UCSD-AML1 (cell line): ENCODE measurements at regions not wholly inside any gene's neighbourhood (a gene's known extent, or its start where the extent isn't known, plus 50 kb on each side); places are given as distances from the start of the nearest gene placed in this dataset.
A peak's percentile ranks its signal among the peaks of the same experiment; 100 is the strongest.

ENCODE experiments used
- DNase-seq: peaks from one replicate; lab custom pipeline; 2025; ENCODE audit not compliant: unreplicated experiment; lab: John Stamatoyannopoulos, UW

GRCh38 chr16:85385463-85386331 is 227.4 kb upstream of the GSE1 start:
- no peak for DNase-seq

GRCh38 chr16:85386467-85387170 is 226.5 kb upstream of the GSE1 start:
- DNase-seq: no peak

DNA sequence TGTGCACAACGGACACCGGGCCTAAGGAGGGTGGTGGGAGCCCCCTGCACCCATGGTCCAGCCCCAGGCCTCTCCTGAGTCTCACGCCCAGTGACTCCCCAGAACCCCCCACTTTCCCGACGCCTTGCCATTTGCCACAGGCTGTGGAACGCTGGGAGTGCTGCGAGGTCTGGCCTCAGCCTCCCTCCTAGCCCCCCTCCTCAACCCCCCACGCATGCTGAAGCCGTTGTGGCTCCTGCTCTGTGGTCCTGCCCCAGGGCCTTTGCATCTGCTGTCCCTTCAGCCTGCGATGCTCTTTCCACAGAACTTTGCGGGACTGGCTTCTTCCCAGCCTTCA is 226.0 kb upstream of the GSE1 start:
- DNase-seq: no peak

DNA sequence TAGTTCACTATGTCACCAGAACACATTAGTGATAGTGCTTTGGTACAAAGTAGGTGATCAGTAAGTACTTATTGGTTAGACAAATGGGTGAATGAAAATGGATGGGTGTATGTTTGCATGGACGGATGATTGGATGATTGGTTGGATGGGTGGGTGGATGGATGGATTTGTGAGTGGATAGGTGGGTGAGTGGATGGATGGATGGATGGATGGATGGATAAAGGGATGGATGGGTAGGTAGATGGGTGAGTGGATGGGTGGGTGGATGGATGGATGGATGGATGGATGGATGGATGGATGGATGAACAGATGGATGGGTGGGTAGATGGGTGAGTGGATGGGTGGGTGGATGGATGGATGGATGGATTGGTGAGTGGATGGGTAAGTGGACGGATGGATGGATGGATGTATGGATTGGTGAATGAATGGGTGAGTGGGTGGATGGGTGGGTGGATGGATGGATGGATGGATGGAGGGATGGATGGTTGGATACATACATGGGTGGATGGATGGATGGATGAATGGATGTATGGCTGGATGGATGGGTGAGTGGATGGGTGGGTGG is 225.3 kb upstream of the GSE1 start:
- DNase-seq: no peak

DNA sequence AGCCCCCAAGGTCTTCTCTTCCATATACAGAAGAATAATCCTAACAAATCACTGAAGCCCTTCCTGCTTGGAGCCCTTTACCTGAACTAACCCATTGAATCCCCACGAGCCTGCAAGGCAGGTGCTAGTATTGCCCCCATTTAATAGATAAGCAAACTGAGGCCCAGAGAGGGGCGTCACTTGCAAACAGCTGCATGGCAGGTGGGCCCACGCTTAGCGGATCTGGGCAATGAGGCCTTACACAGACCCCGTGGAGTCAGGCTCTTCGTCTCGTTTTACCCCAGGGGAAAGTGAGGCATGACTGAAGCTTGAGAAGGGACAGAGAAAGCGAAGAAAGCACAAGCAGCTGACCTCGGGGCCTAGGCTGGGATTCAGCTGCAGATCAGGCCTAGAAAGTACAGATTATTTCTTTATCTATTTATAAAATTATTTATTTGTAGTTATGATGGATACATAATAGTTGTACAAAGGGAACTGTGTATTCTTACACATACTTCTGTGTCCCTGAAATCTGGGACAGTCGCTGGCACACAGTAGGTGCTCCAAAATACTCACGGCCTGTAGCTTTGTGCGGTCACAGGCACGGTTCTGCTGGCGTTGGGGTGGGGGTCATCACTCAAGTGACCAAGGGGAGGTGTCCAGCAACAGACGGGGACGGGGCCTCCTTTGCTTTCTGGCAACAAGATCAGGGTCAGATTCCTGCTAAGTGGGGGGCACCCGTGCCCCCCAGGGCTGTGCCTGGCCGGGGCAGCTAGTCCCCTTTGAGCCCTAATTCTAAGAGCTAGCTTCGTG is 223.2 kb upstream of the GSE1 start:
- DNase-seq: no peak

GRCh38 chr16:85390511-85391174 is 222.5 kb upstream of the GSE1 start:
- DNase-seq: no peak

DNA sequence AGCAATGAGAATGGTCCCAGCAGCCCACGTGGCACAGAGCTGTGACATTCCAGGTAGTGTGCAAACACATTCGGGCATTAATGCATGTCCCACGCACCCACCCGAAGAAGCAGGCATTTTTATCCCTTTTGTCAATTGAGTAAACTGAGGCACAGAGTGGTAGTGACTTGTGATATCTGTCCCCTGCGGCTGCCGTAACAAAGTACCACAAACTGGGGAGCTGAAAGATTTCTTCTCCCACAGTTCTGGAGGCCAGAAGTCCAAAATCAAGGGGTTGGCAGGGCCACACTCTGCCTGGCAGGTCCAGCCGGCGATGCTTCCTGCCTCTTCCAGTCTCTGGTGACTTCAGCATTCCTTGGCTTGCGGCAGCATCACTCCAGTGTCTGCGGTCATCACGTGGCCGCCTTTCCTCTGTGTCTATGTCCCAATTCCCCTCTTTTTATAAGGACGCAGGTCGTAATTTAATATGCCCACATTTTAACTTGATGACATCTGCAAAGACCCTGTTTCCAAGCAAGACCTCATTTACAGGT is 221.9 kb upstream of the GSE1 start:
- DNase-seq: no peak

DNA sequence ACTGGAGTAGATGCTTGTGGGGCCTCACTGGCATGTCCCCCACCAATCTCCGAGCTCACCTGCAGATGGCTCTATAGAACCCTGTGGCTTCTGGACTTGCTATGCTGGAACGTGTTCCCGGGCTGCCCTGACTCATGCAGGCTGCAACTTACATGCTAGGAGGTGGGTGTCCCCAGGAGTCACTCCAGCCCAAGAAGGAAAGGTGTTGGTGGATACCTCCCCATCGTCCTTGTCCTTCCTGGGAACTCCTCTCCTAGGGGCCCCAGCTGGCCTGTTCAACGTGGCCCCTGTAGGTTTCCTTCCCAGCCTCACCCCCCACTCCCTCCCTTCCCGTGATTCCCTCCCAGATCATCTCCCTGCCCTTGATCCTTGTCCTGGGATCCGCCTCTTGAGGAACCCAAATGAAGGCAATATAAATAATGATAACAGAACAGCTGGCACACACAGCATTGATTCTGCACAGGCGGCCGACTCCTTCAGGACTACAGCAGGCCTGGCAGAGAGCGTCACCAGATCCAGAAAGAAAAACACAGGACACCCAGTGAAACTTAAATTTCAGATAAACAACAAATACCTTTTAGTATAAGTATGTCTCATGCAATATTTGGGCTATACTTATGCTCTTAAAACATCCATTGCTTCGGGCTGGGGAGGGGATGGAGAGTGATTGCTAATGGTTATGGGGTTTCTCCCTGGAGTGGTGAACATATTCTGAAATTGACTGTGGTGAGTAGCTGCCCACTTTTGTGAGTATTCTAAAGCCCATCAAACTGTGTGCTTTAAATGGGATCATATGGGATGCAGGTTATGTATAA is 221.1 kb upstream of the GSE1 start:
- no peak for DNase-seq

DNA sequence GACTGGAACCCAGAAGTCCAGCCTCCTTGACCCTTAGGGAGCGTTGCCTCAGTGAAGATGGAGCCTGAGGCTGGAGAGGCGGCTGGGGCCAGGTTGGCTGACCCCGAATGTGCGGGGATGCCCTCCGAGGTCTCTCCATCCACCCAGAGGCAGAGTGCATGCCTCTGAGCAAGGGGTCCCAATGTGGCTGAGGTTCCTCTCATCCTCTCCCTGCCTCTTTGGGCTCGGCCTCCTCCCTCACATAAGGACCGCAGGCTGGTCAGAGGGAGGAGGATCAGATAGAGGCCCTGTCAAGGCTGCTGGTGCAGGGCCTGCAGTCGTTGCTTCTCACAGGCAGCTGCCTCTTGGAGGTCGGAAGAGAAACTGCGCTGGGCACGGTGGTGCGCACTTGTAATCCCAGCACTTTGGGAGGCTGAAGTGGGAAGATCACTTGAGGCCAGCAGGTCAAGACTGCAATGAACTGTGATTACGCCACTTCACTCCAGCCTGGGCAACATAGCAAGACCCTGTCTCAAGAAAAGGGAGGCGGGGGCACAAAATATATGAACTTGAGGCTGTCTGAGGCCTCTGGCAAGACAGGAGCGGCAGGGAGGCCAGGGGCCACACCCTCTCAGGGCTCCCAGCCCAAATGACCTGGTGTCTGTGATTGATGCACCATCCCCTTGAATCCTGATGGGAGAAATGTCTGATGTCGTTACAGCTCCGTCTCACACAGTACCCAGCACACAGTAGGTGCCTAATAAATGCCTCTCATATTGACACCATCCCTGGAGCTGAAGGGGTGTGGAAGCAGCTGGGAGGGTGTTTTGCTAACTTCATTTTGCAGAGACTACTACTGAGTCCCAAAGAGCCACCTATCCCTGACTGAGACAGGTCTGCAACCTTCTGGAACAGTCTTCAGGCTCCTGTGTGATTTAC is 220.1 kb upstream of the GSE1 start:
- no peak for DNase-seq

- DNase-seq: peak; percentile 76
These were observed 219.3 kb upstream of the GSE1 start for GRCh38 chr16:85393674-85394451.

DNA sequence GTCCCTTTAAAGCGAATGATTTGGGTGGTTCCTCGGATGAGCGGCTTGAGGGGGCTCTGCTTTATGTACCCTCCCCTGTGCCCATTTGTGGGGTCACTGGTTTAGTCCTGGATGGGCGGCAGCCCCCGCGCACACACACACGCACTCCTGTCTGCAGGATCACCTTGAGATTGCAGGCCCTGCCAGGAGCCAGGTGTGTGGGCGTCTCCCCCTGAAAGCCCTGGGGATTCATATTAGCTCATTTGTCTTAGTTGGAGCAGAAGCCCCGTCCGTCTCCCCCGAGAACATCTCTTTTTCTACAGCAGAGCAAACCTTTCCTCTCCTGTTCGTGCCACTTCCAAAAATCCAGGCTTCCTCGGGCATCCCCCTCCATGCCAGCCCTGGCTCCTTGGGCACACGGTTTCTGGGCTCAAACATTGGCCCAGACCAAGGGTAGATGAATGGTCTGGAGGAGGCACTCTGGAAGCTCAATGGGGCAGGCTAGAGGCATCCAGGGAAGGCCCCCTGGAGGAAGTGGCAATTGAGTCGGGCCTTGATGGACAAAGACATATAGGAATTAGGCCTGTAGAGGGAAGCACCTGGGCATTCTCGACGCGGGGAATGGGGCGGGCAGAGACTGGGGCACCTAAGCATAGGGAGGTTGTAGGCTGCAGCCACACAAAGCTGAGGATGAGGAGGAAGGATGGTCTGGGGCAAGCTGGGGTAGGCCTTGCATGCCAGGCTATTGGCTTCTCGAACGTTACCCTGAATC is 218.5 kb upstream of the GSE1 start:
- no peak for DNase-seq

DNA sequence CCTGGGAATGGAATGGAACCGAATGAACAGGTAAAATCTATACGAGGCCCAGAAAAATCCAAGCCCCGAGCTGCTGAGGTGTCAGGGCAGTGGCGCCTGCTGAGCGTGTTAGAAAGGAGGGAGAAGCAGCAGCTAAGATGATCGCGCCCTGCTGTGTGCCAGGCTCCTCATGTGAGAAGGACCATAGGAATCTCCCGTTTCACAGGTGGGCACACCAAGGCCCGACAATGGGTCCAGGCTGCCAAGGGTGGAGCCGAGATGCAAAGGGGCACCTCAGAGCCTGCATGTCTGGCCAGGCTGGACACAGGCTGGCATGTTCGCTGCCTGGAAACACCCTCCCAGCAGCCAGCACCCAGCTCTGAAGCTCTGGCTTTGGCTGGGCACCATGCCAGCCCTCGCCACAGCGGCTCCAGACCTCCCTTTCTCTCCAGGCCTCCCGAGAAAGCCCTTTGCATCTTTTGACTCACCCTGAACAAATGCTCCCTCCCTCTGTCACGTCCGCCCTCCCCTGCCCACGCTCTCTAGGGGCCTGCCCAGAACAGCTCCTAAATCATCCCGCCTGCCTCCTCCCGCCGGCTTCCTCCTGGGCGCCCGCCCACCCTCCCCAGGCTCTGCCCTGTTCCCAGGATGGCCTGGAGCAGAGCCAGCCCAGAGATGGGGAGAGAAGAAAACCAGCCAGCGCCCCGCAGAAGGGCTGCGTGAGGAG is 217.8 kb upstream of the GSE1 start:
- DNase-seq: peak; percentile 65

DNA sequence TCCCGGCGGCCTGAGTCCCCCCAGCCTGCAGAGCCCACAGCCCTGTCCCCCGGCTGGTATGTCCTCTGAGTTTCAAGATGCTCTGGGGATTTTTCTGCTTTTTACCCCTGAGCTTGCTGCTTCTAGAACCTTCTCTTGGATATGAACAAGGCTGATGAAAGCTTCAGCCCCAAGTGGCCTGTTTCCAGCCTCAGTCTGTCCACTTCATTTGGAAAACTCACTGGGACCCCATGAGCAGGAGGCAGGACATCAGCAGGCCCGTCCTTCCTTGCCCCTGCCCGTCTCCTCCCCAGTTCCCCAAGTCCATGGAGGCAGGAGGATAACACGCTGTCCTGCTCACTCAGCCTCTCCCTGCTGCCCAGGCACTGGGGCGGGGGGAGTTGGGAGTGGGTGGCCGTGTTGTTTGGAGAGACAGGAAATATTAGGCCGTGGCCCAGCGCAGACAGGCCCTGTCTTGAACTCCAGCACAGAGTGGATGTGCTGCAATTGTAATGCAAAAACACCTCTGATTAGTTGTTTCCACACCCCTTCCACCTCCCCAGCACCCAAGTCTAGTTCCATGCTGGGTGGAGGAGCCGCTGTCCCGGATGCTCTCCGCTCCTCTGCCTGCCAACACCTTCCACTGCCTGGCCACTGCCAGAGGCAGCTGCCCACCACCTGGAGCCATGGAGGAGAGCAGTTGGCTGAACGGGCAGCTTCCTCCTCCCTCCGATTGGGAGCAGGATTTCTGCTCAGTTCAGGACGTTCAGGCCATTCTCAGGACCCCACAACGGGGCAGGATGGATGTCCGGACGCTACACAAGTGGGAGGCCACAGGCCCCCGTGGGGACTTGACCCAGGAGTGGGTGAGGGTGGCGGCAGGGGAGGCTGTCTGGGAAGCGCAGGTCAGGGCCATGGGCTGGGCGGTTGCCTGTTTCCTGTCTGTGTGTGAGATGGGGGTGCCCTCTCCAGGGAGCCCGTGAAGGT is 216.9 kb upstream of the GSE1 start:
- no peak for DNase-seq

DNA sequence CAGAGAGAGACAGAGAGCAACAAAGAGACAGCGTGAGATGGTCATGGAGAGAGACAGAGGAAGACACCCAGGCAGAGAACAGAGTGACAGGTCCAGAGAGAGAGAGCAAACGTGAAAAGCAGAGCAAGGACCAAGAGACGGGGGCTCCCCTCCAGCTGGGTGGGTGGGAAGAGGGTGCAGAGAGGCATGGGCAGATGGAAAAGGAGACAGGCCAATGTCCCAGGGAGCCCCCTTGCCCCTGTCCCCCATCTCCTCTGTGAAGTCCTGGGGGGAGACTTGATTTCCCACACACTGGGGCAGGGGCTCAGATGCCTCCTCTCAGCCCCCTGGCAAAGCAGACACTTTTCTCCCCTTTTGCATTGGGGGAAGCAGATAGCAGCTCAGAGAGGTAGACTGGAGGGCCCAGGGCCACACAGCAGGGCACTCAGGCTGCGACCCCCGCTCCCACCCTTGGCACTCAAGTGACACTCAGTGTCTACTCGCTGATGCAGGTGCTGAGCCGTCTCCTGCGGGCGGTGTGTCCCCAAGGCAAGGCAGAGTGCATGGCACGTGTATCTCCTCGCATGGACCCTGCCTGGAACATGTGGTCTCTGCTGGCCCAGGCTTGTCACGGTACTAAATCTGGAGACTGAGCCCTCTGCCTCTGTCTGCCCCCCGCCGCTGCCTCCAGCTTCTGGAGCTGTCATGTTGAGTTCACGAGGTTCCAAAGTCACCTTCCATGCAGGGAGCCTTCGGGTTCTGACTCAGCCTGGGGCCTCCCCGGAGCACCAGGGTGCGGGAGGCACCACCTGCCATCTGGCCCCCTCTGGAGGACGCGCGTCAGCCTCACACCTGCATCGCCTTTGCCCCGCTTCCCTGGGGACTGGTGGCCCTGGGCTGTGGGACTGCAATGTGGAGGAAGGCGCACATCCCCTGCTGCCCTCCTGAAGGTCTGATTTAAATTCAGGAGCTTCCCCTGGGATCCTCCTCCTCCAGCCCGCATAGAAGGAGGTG is 215.9 kb upstream of the GSE1 start:
- no peak for DNase-seq
